IMR-90 (cell line): ENCODE measurements at regions not wholly inside any gene's neighbourhood (a gene's known extent, or its start where the extent isn't known, plus 50 kb on each side); places are given as distances from the start of the nearest gene placed in this dataset.

Experiments
- CHD1 ChIP-seq: IDR thresholded peaks from 2 replicates; pipeline ENCODE4 v1.6.1; 2012; ENCODE audit warnings: low read depth, low read length, improper control_type of control experiment
- MAFK ChIP-seq: IDR thresholded peaks from 2 replicates; pipeline ENCODE4 v1.6.1; 2012; ENCODE audit warnings: low read depth, low read length, improper control_type of control experiment
- MAZ ChIP-seq: IDR thresholded peaks from 2 replicates; pipeline ENCODE4 v1.6.1; 2012; ENCODE audit warnings: low read depth, mild to moderate bottlenecking, low read length, improper control_type of control experiment, moderate library complexity, borderline replicate concordance
- POLR2A ChIP-seq: IDR thresholded peaks from 2 replicates; pipeline ENCODE4 v1.6.1; 2012; ENCODE audit warnings: mild to moderate bottlenecking, low read depth, low read length
- RAD21 ChIP-seq: IDR thresholded peaks from 2 replicates; pipeline ENCODE4 v1.6.1; 2012; ENCODE audit warnings: low read length, improper control_type of control experiment
- RFX5 ChIP-seq: IDR thresholded peaks from 2 replicates; pipeline ENCODE4 v1.8.0; 2012; ENCODE audit warnings: low read depth, mild to moderate bottlenecking, low read length, moderate library complexity
- SMC3 ChIP-seq: fragments of 150-350 bp; IDR thresholded peaks from 2 replicates; pipeline ENCODE4 v1.6.1; 2016; ENCODE audit warnings: low read depth, mild to moderate bottlenecking, antibody characterized with exemption, low read length, moderate library complexity
- TF ChIP-seq, protein P1 (sequence below): conservative IDR thresholded peaks from 2 replicates; pipeline ENCODE4 v1.5.1; 2012; ENCODE audit warnings: mild to moderate bottlenecking, low read depth, low read length, improper control_type of control experiment

DNA sequence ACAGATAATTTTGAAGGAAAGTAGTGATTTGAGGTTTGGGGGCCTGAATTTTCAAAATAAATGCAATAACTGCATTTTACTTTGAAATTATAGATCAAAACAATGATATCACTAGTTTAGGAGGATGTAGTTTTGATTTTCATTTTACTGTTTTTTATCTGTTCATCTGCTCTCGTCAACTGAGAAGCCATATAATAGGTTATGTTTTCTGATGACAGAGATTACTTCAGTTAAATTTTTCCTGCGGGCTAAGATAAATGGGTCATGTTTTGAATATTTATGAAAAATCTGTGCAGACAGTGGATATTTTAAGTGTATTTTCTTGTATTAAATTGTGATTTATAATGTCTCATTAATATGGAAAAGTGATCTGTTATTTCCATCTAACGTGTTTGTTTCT is 573.4 kb downstream of the CPS1 start:
- TF ChIP-seq, protein P1, sequence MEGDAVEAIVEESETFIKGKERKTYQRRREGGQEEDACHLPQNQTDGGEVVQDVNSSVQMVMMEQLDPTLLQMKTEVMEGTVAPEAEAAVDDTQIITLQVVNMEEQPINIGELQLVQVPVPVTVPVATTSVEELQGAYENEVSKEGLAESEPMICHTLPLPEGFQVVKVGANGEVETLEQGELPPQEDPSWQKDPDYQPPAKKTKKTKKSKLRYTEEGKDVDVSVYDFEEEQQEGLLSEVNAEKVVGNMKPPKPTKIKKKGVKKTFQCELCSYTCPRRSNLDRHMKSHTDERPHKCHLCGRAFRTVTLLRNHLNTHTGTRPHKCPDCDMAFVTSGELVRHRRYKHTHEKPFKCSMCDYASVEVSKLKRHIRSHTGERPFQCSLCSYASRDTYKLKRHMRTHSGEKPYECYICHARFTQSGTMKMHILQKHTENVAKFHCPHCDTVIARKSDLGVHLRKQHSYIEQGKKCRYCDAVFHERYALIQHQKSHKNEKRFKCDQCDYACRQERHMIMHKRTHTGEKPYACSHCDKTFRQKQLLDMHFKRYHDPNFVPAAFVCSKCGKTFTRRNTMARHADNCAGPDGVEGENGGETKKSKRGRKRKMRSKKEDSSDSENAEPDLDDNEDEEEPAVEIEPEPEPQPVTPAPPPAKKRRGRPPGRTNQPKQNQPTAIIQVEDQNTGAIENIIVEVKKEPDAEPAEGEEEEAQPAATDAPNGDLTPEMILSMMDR = no peak
- TF ChIP-seq RFX5 = no peak
- TF ChIP-seq MAFK = no peak
- TF ChIP-seq RAD21 = no peak
- no peak for TF ChIP-seq SMC3
- no peak for TF ChIP-seq POLR2A
- no peak for TF ChIP-seq MAZ
- TF ChIP-seq CHD1 = no peak
